Type B pancreatic cell (in vitro differentiated cells): ENCODE measurements at regions not wholly inside any gene's neighbourhood (a gene's known extent, or its start where the extent isn't known, plus 50 kb on each side); places are given as distances from the start of the nearest gene placed in this dataset.

Experiments used
- DNase-seq: peaks from one replicate; pipeline ENCODE4 v3.0.0; 2021; ENCODE audit warnings: mixed read lengths; ENCODE audit not compliant: unreplicated experiment; ENCODE audit errors: extremely low spot score
- H3K27ac Mint-ChIP-seq: 2 replicates; pipeline ENCODE4 v1.8.0; 2021; ENCODE audit warnings: mild to moderate bottlenecking, mixed read lengths
- H3K27me3 Mint-ChIP-seq: 2 replicates; pipeline ENCODE4 v1.8.0; 2021; ENCODE audit warnings: mixed read lengths
- H3K36me3 Mint-ChIP-seq: 2 replicates; pipeline ENCODE4 v1.8.0; 2021; ENCODE audit warnings: mixed read lengths
- H3K4me1 Mint-ChIP-seq: one replicate; pipeline ENCODE4 v1.8.0; 2021; ENCODE audit warnings: mixed read lengths; ENCODE audit not compliant: unreplicated experiment
- H3K4me3 Mint-ChIP-seq: 2 replicates; pipeline ENCODE4 v1.8.0; 2021; ENCODE audit warnings: mild to moderate bottlenecking, mixed read lengths
- H3K9me3 Mint-ChIP-seq: 2 replicates; pipeline ENCODE4 v1.8.0; 2021; ENCODE audit warnings: mixed read lengths
- CTCF ChIP-seq: fragments of 200-600 bp; sonication (generic); conservative IDR thresholded peaks from 2 replicates; pipeline ENCODE4 v1.5.0; 2021; ENCODE audit warnings: antibody characterized with exemption, mild to moderate bottlenecking

GRCh38 chr3:127136706-127137105, 56.2 kb upstream of the PRR23E start:
- peaks cover 5% of the 10 kb centered on the region for H3K4me1 Mint-ChIP-seq
- TF ChIP-seq CTCF = no peak
- no peaks in the 10 kb centered on the region for H3K36me3 Mint-ChIP-seq
- no peaks in the 10 kb centered on the region for H3K9me3 Mint-ChIP-seq
- H3K27me3 Mint-ChIP-seq = peaks cover 75% of the 10 kb centered on the region
- H3K4me3 Mint-ChIP-seq = no peak overlapping the region
- DNase-seq = no peak
- no peak overlapping the region for H3K27ac Mint-ChIP-seq

- Mint-ChIP-seq H3K4me1 (peaks cover 5% of the 10 kb centered on the region), H3K36me3 (no peaks in the 10 kb centered on the region), H3K9me3 (no peaks in the 10 kb centered on the region), H3K4me3 (no peak overlapping the region), H3K27me3 (peaks cover 77% of the 10 kb centered on the region), H3K27ac (no peak overlapping the region)
- DNase-seq = no peak
- TF ChIP-seq CTCF = no peak
Measured at GRCh38 chr3:127137113-127137512, 55.8 kb upstream of the PRR23E start.

GRCh38 chr3:127137757-127138536, 55.0 kb upstream of the PRR23E start:
- H3K27me3 Mint-ChIP-seq = peaks cover 72% of the 10 kb centered on the region
- H3K27ac Mint-ChIP-seq = no peak overlapping the region
- H3K36me3 Mint-ChIP-seq = no peaks in the 10 kb centered on the region

GRCh38 chr3:127139601-127140500, 53.1 kb upstream of the PRR23E start:
- peaks cover 6% of the 10 kb centered on the region for H3K9me3 Mint-ChIP-seq
- TF ChIP-seq CTCF = no peak
- H3K4me1 Mint-ChIP-seq = peaks cover 2% of the 10 kb centered on the region
- DNase-seq = no peak
- no peak overlapping the region for H3K4me3 Mint-ChIP-seq
- peaks cover 64% of the 10 kb centered on the region for H3K27me3 Mint-ChIP-seq
- no peak overlapping the region for H3K27ac Mint-ChIP-seq
- H3K36me3 Mint-ChIP-seq = no peaks in the 10 kb centered on the region

More at GRCh38 chr3:127137757-127138536, 55.0 kb upstream of the PRR23E start:
- Mint-ChIP-seq H3K9me3 (no peaks in the 10 kb centered on the region), H3K4me3 (no peak overlapping the region), H3K4me1 (peaks cover 5% of the 10 kb centered on the region)
- DNase-seq = no peak
- no peak for TF ChIP-seq CTCF

GRCh38 chr3:127140501-127141460, 52.1 kb upstream of the PRR23E start:
- no peak for TF ChIP-seq CTCF
- DNase-seq = no peak
- H3K27ac Mint-ChIP-seq = no peak overlapping the region
- H3K4me3 Mint-ChIP-seq = no peak overlapping the region
- peaks cover 6% of the 10 kb centered on the region for H3K9me3 Mint-ChIP-seq
- H3K4me1 Mint-ChIP-seq = no peaks in the 10 kb centered on the region
- H3K27me3 Mint-ChIP-seq = peaks cover 59% of the 10 kb centered on the region
- no peaks in the 10 kb centered on the region for H3K36me3 Mint-ChIP-seq
